HPDE6-E6E7 (cell line): ENCODE measurements at regions not wholly inside any gene's neighbourhood (a gene's known extent, or its start where the extent isn't known, plus 50 kb on each side); places are given as distances from the start of the nearest gene placed in this dataset.

ENCODE experiments used
- DNase-seq: peaks from one replicate; pipeline ENCODE4 v3.0.0; 2011; ENCODE audit warnings: missing footprints; ENCODE audit errors: extremely low spot score

DNA sequence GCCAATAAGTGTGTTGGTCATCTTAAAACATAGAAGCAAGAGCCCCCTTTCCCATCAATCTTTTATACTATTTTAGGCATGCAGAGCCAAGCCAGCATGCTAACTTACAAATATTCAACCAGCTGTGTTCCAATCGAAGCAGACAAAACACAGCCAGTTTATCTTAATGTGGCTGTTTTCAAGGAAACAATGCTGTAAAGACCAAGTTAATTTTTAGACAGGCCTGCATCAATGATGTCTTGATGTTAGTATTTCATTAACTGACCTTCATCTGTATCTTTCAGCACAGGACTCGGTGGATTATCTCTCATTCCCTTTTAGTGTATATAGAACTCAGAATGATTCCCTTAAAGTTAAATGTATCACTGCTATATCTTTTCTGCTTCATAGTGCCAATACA, 262.0 kb upstream of the ZWINT start:
- DNase-seq, result no peak

DNA sequence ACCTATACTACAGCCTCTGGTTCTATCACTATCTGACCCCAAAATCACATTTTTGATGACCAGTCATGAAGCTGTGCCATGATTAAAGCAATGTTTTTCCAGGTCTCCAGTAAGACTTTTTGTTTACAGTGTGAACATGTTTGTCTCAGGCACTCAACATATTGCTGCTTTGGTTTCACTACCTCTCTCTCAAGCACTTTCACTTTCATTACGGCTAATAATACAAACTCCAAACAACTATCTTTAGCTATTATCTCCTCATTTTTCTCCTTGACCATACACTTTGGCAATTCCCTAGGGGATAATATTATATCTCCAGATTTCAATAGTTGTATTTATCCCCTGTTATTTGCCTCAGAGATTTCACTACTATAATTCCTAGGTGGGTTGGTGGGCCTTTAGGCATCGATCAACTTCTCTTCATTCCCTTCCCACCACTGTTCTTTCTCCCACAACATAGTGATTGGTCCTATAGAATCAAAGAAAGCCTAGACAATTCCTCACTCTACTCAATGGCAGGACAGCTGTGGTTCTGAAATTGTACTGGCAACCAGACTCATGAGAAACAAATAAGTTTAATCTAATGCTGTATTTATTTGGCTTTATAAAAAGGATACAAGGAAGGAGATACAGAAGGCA, 261.4 kb upstream of the ZWINT start:
- DNase-seq, result no peak

DNA sequence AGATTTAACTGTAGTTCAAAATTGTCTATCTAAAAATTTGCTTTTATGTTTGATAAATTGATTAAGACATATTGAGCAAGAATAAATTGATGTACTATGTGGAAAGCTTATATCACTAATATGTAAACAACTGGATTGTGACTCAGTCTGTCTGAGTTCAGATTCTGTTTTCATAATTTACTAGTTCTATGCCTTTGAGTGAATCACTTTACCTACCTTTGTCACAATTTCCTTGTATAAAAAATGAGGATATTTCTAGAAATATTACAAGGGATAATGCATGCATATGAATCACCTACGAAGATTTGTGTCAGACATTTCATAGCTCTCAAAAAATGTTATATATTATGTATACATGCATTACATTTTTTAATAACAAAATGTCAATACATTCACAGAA, 245.1 kb upstream of the ZWINT start:
- DNase-seq, result no peak

DNA sequence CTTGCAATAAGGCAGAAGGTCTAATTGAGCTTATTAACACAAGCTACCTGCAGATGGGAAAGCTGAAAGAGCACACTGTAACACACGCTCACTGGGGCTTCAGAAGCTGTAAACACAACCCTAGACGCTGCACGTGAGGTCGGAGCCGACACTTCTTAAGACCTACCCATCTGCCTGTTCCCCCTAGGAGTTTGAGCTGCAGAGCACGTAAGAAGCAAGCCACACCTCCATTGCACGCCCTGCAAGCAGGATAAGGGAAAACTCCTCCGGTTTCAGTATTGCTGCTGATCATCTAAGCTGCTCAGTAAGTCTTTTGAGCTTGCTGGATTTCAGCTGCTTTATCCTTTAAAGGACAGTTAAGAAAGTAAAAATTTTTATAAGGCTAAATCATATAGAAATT, 244.0 kb upstream of the ZWINT start:
- DNase-seq, result no peak

DNA sequence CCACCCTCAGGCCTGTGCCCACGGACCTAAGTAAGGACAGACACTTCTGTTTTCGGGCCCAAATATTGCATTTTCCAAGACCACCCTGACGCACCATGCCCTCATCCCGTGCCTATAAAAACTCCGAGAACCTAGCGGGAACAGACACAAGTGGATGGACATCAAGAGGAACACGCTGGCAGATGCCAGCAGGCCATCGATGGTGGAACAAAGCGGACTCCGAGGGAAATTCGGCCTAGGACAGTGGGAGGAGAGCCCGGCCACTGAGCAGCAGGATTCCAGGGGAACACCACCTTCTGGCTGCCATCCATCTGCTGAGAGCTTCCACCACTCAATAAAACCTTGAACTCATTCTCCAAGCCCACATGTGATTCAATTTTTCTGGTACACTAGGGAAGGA, 243.6 kb upstream of the ZWINT start:
- no peak for DNase-seq

DNA sequence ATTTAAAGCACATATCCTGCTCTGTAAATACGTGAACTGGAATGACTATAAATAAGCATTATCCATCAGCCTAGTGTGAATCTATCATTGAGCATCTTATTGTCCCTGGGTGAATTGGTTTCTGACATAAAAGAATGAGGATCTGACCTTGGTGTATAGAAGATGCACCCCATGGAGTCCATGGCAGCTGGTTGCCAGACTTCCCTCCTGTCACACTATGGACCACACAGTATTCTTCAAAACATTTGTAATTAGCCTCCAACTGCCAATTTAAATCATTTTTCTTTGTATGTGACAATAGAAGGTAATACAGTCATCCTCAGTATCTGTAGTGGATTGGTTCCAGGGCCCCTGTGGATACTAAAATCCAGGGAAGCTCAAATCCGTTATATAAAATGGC, 238.1 kb upstream of the ZWINT start:
- no peak for DNase-seq

DNA sequence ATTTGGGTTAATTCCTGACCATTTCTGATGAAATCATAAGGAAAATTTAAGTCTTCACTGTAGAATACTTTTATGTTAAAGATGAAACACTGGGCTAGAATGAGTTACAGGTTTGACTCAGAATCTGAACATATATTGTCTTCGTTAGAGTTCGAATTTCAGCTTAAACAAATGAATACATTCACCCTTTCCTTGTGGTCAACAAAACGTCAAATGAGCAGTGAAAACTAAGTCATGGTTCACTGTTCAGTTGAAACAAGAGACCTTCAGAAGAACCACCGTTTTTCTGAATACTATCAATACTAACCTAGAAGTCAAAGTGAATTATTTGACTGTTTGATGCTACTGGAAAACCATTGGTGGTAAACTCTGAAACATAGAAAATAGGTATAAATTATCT, 235.2 kb upstream of the ZWINT start:
- DNase-seq, result no peak

DNA sequence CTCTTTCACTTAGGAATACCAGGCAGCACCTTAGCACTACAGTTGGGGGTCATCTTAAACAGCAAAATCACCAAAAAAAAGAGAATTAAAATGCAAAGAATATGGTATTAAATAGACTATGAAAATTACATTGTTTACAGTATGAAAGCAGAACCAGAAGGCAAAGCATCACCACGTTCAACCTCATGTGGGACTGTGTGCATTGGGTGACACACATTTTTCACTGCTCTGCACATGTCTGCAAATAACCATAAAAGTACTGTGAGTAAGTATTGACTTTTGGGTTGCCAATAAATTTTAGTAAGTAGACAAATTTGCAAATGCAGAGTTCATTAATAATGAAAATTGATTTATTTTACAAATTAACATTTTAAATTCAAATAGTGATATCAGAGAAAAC, 232.1 kb upstream of the ZWINT start:
- DNase-seq, result no peak

DNA sequence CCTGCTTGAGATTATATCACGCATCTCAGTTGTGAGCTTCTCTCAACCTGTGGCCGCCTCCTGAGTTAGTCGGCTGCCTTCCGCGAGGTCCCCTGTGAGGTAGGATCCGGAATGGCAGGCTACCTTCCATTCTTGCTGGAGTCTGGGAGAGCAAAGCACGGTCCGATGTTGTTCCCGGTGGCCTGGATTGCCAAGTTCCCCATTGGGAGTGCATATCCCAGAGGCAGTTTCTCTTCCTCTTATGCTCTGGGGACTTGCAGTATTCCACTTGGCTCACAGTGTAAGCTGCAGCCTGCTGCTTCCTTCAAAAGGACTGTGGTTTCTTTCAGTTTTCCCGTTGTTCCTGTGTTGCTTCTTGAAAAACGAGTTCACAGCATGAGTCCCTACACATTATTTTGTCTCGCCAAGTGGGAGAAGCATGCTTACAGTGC, 225.4 kb upstream of the ZWINT start:
- DNase-seq, result no peak

DNA sequence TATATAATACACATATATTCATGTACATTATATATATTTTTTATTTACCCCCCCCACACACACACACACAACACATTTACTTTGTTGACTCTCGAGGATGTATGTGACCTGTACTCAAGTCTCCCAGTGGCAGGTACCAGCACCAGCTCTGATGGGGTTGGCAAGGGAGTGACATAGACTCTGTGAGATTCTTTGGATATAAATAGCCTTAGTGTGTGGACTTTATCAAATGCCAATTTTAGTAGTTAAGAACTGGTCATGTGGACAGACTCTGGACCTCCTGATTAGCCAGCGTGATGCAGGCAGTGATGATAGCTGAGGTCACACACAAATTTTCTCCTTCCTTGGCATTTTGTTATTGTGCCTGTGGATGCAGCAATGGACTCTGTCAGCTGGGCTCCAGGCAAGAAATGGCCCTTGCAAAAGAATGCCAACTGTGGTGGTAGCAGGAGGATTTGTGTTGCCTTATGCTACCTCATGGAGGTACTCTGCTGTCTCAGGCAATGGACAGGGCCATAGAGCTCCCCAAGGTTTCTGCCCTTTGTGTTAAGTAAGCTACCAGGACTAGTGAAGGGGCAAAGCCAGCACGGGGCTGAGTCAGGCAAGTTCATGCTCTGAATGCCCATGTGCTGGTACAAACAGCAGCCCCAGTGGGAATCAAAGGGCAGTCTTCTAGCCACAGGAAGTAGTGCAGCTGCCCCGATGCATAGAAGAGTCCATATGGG, 224.6 kb upstream of the ZWINT start:
- DNase-seq, result no peak

DNA sequence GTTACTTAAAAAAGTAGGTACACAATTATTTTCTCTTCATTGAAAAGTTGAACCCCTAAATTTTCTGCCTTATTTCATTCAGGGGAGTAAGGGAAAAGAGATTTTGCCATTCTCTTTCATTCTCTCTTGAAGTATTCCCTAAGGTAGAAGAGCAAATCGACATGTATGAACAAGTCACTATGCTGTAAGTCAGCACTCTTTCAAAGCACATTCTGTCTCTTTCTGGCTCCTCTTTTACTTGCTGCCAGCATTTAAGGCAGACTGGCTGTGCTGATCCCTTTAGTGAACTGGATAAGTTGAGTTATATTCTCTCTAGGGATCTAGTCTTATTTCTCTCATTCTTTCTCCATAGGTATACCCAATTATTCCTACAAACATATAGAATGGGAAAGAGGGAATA, 222.3 kb upstream of the ZWINT start:
- DNase-seq, result no peak

DNA sequence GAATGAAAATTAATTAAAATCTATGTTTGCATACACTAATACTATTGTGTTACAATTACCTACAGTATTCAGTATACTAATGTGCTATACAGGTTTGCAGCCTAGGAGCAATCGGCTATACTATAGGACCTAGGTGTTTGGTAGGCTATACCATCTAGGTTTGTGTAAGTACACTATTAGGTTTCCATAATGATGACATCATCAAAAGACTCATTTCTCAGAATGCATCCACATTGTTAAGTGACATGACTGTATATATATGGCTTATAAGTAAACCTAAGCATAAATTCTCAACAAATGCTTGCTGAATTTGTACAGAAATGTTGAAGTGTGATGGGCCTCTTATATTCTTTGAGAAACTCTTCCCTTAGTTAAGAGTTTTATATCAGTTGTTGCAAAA, 206.5 kb upstream of the ZWINT start:
- no peak for DNase-seq

DNA sequence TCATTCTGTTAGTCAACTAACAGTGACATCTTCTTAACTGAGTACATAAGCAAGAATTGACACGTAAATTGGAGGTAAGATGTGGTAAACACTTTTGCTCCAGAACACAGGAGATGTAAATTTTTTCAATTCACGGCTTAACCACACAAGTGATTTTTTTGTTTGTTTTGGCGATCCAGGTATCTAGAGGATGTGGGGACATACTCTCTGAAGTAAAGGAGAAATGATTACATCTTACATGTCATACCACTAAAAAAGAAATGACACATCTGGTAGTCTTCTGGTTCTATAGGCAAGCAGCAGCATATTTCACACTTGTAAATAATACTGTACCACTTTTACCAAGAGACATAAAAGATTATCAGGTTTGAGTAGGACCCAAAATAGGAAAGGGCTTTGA, 200.3 kb upstream of the ZWINT start:
- no peak for DNase-seq

DNA sequence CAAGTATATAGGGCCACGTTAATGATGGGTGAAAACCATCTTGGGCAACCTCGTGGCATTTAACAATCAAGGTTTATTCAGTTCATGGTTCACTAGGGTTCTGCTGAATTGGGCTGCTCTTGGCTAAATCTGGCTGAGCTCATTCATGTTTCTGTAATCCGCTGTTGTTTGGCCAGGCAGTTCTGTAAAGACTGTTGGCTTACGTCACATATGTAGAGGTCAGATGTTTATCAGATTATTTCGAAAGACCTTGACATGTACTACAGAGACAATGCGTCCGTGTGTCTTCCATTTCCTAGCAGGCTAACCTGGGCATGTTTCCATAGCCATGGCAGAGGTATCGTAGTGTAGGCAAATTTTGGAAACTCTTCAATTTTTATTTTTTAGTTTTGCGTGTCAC, 190.0 kb upstream of the ZWINT start:
- DNase-seq, result no peak

DNA sequence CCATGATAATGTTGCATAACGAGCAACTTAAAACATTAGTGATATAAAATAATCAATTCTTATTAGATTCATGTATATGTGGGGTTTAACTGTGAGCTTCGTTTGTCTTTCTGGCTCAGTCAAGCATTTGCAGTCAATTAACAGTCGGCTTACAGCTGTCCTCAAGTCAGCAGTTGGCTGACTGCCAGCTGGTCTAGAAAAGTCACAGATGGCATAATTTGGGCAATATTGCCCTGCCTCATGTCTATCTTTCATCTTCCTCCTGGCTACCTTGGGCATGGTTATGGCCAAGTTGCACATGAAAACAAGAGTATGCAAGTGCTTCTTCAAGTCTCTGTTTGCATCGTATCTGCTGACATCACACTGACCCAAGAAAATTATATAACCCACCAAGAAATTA, 186.1 kb upstream of the ZWINT start:
- no peak for DNase-seq

DNA sequence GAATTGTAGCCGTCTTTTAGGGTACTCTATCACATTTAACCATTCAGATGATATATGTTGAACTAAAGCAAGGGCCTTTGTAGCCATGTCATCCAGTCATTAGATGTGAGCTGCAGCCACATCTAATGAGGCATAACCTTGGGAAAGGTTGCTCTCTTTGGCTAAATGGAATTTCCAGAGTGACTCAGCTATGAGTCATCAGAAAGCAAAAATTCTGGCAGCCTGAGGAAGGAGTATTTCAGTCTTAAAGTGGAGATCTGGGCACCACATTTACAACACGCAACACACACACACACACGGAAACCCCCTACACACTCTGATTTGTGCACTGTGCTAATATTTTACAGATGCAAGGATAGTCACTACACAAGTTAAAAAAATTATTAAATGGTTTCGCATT, 176.9 kb upstream of the ZWINT start:
- peak; percentile 37 for DNase-seq

DNA sequence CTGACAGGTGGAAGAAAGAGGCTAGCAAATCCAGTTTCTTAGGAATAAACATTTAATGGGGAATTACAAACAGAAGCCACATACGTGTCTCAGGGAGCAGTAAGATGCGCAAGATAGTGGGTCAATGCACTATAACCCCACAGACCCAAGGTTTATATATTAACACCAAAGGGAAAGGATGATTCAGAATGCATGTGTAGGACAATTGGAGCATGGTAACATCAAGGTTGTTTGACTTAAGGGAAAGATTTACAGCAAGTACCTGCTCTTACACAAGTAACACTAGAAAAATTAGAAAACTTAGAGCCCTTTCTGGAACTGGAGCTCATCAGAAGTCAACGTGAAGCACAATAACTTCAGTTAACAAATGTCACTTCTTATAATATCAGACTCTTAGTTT, 161.1 kb upstream of the ZWINT start:
- no peak for DNase-seq

DNA sequence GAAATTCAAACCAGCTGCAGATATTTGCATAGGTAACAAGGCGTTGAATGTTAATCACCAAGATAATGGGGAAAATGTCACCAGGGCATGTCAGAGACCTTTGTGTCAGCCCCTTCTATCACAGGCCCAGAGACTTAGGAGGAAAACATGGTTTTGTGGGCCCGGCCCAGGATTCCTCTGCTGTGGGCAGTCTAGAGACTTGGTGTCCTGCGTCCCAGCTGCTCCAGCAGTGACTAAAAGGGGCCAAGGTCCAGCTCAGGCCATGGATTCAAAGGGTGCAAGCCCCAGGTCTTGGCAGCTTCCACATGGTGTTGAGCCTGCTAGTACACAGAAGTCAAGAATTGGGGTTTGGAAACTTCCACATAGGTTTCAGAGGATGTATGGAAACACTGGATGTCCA, 147.5 kb upstream of the ZWINT start:
- no peak for DNase-seq

DNA sequence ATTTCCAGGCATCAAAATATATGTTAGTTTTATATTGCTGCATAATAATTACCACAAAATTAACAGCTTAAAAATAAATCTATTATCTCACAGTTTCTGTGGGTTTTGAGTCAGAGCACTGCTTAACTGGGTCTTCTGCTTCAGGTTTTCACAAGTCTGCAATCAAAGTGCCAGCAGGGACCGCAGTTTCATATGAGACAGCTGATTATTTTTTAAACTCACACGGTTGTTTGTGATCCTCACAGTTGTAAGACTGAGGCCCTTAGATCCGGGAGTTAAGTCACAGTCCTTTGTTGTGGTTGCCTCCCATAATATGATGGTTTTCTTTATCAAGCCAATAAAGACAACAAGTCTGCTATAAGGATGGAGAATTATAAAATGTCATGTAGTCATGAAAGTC, 146.0 kb upstream of the ZWINT start:
- DNase-seq, result no peak

DNA sequence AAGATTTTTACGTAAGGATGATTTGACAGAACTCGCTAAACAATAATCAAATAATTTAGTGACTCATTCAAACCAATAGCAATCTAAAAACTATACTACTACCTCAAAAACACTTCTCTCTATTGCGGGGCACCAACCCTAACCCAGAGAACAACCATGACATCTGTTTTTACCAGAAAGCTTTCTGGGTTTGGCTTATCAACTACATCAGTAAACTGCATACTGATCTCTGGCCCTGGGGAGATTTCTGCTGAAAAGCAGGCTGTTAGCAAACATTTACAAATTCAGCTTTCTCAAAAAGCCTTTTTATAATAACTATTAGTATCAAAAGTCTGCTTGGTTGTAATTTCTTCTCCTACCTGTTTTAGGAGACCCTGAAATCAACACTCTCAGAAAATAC, 144.5 kb upstream of the ZWINT start:
- DNase-seq, result no peak

DNA sequence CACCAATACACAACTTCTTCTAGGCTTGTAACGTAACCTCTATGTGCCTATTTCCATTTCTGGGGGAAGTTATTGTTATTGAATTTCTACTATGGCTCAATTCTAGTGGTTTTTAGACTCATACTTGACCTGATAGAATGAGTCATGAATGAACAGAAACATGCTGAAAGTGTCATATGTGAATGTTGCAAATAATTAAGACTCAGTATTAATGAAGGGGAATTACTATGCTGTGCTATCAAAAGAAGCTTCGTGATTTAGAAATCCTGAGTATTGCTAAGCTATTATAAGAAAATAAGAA, 135.1 kb upstream of the ZWINT start:
- DNase-seq, result no peak

DNA sequence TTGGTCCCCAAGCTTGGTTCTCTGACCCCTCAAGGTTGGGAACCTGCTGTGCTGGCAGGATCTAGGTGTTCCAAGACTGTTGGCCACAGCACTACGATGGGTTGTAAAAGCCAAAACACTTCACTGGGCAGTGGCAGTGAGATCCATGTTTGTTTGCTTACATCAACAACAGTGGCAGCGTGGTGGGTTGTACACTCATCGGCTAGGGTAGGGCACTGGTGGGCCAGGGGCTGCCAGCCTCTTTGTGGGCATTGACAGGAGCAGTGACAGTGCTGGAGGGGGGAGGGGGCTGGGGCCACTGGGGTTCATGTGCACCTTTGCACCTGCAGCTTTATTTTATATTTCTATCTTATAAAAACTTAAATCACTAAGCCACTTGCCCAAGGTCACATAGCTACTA, 126.7 kb upstream of the ZWINT start:
- no peak for DNase-seq

DNA sequence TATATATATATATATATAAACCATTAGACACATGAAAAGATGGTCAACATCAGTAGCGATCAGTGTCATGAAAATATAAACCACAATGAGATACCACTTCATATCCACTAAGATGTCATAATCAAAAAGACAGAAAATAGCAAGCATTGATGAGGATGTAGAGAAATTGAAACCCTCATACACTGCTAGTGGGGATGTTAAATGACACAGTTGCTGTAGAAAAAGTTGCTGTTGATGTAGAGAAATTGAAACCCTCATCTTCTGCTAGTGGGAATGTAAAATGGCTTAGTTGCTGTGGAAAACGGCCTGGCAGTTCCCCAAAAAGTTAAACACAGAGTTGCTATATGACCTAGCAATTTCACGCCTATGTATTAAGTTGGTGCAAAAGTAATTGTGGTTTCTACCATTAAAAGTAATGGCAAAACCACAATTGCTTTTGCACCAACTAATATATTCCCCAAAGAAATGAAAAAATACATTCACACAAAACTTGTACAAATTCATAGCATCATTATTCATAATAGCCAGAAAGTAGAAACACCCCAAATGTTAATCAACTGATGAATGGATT, 120.5 kb upstream of the ZWINT start:
- no peak for DNase-seq

DNA sequence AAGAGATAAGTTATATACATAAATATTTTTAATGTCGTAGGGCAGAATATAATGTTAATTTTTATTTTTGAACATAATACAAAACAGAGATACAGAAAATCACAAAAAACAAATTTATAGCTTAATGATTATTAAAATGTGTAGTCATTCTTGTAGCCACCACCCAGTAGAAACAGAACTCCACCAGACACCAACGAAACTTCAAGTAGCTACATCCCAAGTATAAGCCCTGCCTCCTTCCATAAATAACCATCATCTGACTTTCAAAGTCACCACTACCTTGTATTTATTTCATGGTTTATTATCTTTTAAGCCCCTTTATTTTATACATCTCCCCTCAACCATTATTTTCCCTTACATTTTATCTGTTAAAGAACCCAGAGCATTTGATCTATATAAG, 111.9 kb upstream of the ZWINT start:
- DNase-seq, result no peak
